Neural progenitor cell (in vitro differentiated cells): ENCODE measurements at regions not wholly inside any gene's neighbourhood (a gene's known extent, or its start where the extent isn't known, plus 50 kb on each side); places are given as distances from the start of the nearest gene placed in this dataset.

Experiments used
- EZH2phosphoT487 ChIP-seq: fragments of 200-600 bp; sonication (generic); IDR thresholded peaks from 2 replicates; pipeline ENCODE4 v1.6.1; 2017; ENCODE audit warnings: antibody characterized with exemption
- TF ChIP-seq, protein P1 (sequence below): fragments of 200-600 bp; sonication (generic); IDR thresholded peaks from 2 replicates; pipeline ENCODE4 v1.5.1; 2017; ENCODE audit warnings: antibody characterized with exemption, mild to moderate bottlenecking

DNA sequence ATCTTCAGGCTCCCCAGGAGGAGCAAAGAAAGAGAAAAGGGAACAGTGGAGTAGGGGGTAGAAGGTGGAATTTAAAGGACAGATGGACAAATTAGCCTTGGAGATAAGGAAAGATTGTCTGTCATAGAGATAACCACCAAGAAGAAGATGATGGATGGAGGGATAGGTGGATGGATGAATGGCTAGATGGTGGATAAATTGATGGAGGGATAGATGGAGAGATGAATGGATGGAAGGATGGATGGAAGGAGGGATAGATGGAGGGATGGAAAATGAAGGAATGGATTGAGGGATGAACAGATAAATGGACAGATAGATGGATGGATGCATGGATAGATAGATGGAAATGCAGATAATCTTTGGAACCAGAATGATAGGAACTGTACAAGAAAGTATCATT is 102.8 kb downstream of the TNFAIP3 start:
- TF ChIP-seq, protein P1, sequence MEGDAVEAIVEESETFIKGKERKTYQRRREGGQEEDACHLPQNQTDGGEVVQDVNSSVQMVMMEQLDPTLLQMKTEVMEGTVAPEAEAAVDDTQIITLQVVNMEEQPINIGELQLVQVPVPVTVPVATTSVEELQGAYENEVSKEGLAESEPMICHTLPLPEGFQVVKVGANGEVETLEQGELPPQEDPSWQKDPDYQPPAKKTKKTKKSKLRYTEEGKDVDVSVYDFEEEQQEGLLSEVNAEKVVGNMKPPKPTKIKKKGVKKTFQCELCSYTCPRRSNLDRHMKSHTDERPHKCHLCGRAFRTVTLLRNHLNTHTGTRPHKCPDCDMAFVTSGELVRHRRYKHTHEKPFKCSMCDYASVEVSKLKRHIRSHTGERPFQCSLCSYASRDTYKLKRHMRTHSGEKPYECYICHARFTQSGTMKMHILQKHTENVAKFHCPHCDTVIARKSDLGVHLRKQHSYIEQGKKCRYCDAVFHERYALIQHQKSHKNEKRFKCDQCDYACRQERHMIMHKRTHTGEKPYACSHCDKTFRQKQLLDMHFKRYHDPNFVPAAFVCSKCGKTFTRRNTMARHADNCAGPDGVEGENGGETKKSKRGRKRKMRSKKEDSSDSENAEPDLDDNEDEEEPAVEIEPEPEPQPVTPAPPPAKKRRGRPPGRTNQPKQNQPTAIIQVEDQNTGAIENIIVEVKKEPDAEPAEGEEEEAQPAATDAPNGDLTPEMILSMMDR = no peak
- TF ChIP-seq EZH2phosphoT487 = no peak
